GM18508 (cell line): ENCODE measurements at regions not wholly inside any gene's neighbourhood (a gene's known extent, or its start where the extent isn't known, plus 50 kb on each side); places are given as distances from the start of the nearest gene placed in this dataset.
"Not testable (repeated sequence)": the region's sequence is repeated elsewhere in the genome, so short reads cannot be mapped to it uniquely, and the experiment has no call there.

Experiments
- ATAC-seq: cut with Tn5 transposase; IDR thresholded peaks from one replicate; pipeline ENCODE4 v1.9.1; 2021; ENCODE audit warnings: moderate number of reproducible peaks; ENCODE audit not compliant: insufficient read depth, unreplicated experiment

GRCh38 chr15:55126111-55126510 lies 70.6 kb downstream of the RSL24D1 start:
- no peak for ATAC-seq

GRCh38 chr15:55124616-55125015 lies 72.1 kb downstream of the RSL24D1 start:
- no peak for ATAC-seq

- ATAC-seq: no peak
Measured at GRCh38 chr15:55118344-55118870, 78.3 kb downstream of the RSL24D1 start.

GRCh38 chr15:55116636-55117035 lies 80.1 kb downstream of the RSL24D1 start:
- ATAC-seq: no peak

- no peak for ATAC-seq
Measured at GRCh38 chr15:55113736-55114135, 83.0 kb downstream of the RSL24D1 start.

- no peak for ATAC-seq
Measured at GRCh38 chr15:55112706-55113105, 84.0 kb downstream of the RSL24D1 start.

- no peak for ATAC-seq
Measured at GRCh38 chr15:55110446-55110845, 86.3 kb downstream of the RSL24D1 start.

- ATAC-seq: no peak
Measured at GRCh38 chr15:55108858-55109518, 87.8 kb downstream of the RSL24D1 start.

- ATAC-seq: no peak
Measured at GRCh38 chr15:55108448-55108847, 88.3 kb downstream of the RSL24D1 start.

GRCh38 chr15:55106155-55106554 lies 90.6 kb downstream of the RSL24D1 start:
- ATAC-seq: no peak

GRCh38 chr15:55094136-55094535 lies 102.6 kb downstream of the RSL24D1 start:
- ATAC-seq: no peak

- no peak for ATAC-seq
Measured at GRCh38 chr15:55088207-55088606, 108.5 kb downstream of the RSL24D1 start.

- ATAC-seq: no peak
Measured at GRCh38 chr15:55084673-55085072, 112.1 kb downstream of the RSL24D1 start.

GRCh38 chr15:55084216-55084615 lies 112.5 kb downstream of the RSL24D1 start:
- ATAC-seq: no peak

GRCh38 chr15:55077052-55077451 lies 119.7 kb downstream of the RSL24D1 start:
- ATAC-seq: not testable (repeated sequence)

- ATAC-seq: no peak
Measured at GRCh38 chr15:55074431-55074830, 122.3 kb downstream of the RSL24D1 start.

GRCh38 chr15:55063970-55064369 lies 132.8 kb downstream of the RSL24D1 start:
- not testable (repeated sequence) for ATAC-seq

GRCh38 chr15:55060836-55061235 lies 135.9 kb downstream of the RSL24D1 start:
- ATAC-seq: no peak

- no peak for ATAC-seq
Measured at GRCh38 chr15:55056500-55056899, 140.2 kb downstream of the RSL24D1 start.

- no peak for ATAC-seq
Measured at GRCh38 chr15:55044162-55044561, 152.6 kb downstream of the RSL24D1 start.

GRCh38 chr15:55037071-55037470 lies 159.7 kb downstream of the RSL24D1 start:
- no peak for ATAC-seq

- ATAC-seq: no peak
Measured at GRCh38 chr15:55035749-55036148, 161.0 kb downstream of the RSL24D1 start.
